Right lobe of liver (tissue), 6 donors: ENCODE measurements at regions not wholly inside any gene's neighbourhood (a gene's known extent, or its start where the extent isn't known, plus 50 kb on each side); places are given as distances from the start of the nearest gene placed in this dataset.

Source experiments
- ATAC-seq, 4 donors: fragments of 200-7000 bp; cut with Tn5 transposase; one replicate each; pipeline ENCODE4 v1.9.1; 2020; ENCODE audit warnings: mild to moderate bottlenecking in 4 of 4, moderate library complexity in 4 of 4
- DNase-seq, 3 donors: peaks; one replicate each; pipeline ENCODE4 v3.0.0-alpha.2; 2020
- H3K27ac ChIP-seq, 3 donors: fragments of 200-600 bp; one replicate each; pipeline ENCODE4 v1.8.0; 2022
- H3K27me3 ChIP-seq, 2 donors: fragments of 200-600 bp; one replicate each; pipeline ENCODE4 v1.8.0; 2022
- H3K36me3 ChIP-seq, 4 donors: fragments of 200-600 bp; sonication (generic) in 1 of 4; one replicate each; pipeline versions ENCODE4 v1.5.1 to v1.8.0; 2017 to 2022; ENCODE audit warnings: control low read depth in 1 of 4
- H3K4me1 ChIP-seq, 4 donors: fragments of 200-600 bp; sonication (generic) in 1 of 4; one replicate each; pipeline versions ENCODE4 v1.5.1 to v1.8.0; 2017 to 2022; ENCODE audit warnings: control low read depth in 1 of 4
- H3K4me3 ChIP-seq, 3 donors: fragments of 200-600 bp; one replicate each; pipeline ENCODE4 v1.8.0; 2022
- H3K9me3 ChIP-seq, 4 donors: fragments of 200-600 bp; sonication (generic) in 1 of 4; one replicate each; pipeline versions ENCODE4 v1.5.1 to v1.8.0; 2017 to 2022; ENCODE audit warnings: control low read depth in 1 of 4
- POLR2A ChIP-seq: fragments of 450-650 bp; IDR thresholded peaks from one replicate; pipeline ENCODE4 v1.6.1; 2017; ENCODE audit warnings: antibody characterized with exemption, mild to moderate bottlenecking
- WGBS: methylation state at CpG from one replicate; pipeline ENCODE4 v1.1.6; 2018; ENCODE audit warnings: low coverage, low lambda C conversion rate; ENCODE audit not compliant: insufficient coverage; ENCODE audit errors: missing lambda C conversion rate; 5-methylcytosine and 5-hydroxymethylcytosine counted together
- intact Hi-C, 2 donors: fragments of 100-400 bp; cut with DNase I; formaldehyde crosslinking; loops; one replicate each; pipeline versions ENCODE4 v1.11.2 to v1.14.1; 2022
- TF ChIP-seq, protein P1 (sequence below), 4 donors: fragments of 200-600 bp in 3 of 4; fragments of 450-650 bp in 1 of 4; IDR thresholded peaks; one replicate each; pipeline versions ENCODE4 v1.5.1 to v1.8.0; 2016 to 2022; ENCODE audit warnings: antibody characterized with exemption in 4 of 4, mild to moderate bottlenecking in 2 of 4
- donor health status: DM: no; HTN: yes; CAD: no.
- donor health status: DM: no; HTN: no; CAD: no.
- donor health status: DM: no; HTN: no; CAD: no.
- donor health status: DM: no; HTN: yes; CAD: no.
- donor health status: DM: no; HTN: yes; CAD: no.

DNA sequence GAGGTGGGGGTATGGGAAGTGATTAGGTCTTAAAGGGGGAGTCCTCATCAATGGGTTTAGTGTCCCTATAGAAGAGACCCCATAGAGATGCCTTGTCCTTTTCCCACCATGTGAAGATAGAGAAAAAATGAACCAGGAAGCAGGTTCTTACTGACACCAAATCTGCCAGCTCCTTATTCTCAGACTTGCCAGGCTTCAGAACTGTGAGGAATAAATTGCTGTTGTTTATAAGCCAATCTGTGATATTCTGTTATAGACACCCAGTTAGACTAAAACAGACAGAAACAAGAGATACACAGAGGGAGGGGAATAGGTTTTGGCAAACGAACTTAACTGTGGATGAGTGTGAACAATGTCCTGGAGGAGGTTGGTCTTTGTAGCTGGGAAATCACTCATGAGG is 381.4 kb downstream of the ADRA2A start:
- WGBS = 38% methylated on average over 1 of the region's 1 CpG
- TF ChIP-seq, protein P1, sequence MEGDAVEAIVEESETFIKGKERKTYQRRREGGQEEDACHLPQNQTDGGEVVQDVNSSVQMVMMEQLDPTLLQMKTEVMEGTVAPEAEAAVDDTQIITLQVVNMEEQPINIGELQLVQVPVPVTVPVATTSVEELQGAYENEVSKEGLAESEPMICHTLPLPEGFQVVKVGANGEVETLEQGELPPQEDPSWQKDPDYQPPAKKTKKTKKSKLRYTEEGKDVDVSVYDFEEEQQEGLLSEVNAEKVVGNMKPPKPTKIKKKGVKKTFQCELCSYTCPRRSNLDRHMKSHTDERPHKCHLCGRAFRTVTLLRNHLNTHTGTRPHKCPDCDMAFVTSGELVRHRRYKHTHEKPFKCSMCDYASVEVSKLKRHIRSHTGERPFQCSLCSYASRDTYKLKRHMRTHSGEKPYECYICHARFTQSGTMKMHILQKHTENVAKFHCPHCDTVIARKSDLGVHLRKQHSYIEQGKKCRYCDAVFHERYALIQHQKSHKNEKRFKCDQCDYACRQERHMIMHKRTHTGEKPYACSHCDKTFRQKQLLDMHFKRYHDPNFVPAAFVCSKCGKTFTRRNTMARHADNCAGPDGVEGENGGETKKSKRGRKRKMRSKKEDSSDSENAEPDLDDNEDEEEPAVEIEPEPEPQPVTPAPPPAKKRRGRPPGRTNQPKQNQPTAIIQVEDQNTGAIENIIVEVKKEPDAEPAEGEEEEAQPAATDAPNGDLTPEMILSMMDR (IDR thresholded peaks at IDR 0.05) = no peak
- no peak for TF ChIP-seq POLR2A

DNA sequence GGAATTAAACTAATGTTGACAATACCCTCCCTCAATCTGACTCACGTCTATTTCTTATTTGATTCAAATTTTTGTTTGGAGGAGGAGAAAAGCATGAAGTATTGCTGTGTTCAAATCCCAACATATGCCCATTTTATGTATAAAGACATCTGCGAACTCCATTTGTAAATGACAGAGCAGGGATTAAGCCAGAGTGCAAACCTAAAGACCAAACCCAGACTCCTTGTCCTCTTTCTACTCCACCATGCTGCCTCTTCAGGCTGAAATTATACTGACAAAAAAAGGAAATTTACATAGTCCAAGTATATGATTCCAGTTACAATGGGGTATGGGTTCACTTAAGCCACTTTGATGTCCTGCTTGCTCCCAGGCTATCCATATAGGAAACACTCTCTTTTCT is 383.1 kb downstream of the ADRA2A start:
- Histone ChIP-seq H3K4me1 (peaks cover 0 to 7% (median 0%) of the 10 kb centered on the region in 4 donors), H3K4me3 (no peak overlapping the region), H3K9me3 (no peaks in the 10 kb centered on the region), H3K27me3 (no peaks in the 10 kb centered on the region), H3K36me3 (no peaks in the 10 kb centered on the region), H3K27ac (no peak overlapping the region)
- TF ChIP-seq, protein P1 (IDR thresholded peaks at IDR 0.05) = no peak
- no peak for TF ChIP-seq POLR2A
- no peak for DNase-seq
- ATAC-seq = no peak
- intact Hi-C loops = no loop called here
- 71% methylated on average over 2 of the region's 2 CpGs for WGBS

More for the DNA sequence above, 381.4 kb downstream of the ADRA2A start:
- H3K36me3 ChIP-seq = no peaks in the 10 kb centered on the region
- no peak overlapping the region for H3K27ac ChIP-seq
- ATAC-seq (no peak), DNase-seq (no peak)
- H3K4me3 ChIP-seq = no peak overlapping the region
- peaks cover 0 to 7% (median 0%) of the 10 kb centered on the region in 4 donors for H3K4me1 ChIP-seq
- no peaks in the 10 kb centered on the region for H3K9me3 ChIP-seq
- H3K27me3 ChIP-seq = no peaks in the 10 kb centered on the region
- intact Hi-C loops = no loop called here

DNA sequence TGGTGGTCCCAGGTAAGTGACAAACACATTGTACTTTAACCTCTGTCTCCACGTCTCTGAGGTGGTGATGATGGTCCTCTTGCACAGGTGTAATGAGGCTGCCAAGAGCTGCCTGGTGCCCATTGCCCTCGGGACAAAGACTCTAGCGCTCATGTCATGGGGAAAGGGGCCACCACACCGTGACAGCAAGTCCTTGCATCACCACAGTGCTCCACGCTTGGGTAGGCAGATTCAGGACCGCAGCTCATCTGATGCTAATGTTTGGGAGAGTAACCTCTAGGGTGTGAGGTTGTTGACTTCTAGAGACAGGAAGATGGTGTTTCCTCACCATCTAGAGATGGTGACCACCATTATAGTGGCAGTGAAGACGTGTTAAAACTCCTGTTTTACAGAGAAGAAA is 395.6 kb downstream of the ADRA2A start:
- Histone ChIP-seq H3K4me3 (no peak overlapping the region), H3K27me3 (no peaks in the 10 kb centered on the region), H3K27ac (no peak overlapping the region), H3K4me1 (peaks cover 0 to 6% (median 3%) of the 10 kb centered on the region in 4 donors), H3K9me3 (no peaks in the 10 kb centered on the region), H3K36me3 (no peaks in the 10 kb centered on the region)
- WGBS = 32% methylated on average over 7 of the region's 7 CpGs
- ATAC-seq (no peak), DNase-seq (no peak)
- TF ChIP-seq POLR2A = no peak
- intact Hi-C loops = no loop called here

DNA sequence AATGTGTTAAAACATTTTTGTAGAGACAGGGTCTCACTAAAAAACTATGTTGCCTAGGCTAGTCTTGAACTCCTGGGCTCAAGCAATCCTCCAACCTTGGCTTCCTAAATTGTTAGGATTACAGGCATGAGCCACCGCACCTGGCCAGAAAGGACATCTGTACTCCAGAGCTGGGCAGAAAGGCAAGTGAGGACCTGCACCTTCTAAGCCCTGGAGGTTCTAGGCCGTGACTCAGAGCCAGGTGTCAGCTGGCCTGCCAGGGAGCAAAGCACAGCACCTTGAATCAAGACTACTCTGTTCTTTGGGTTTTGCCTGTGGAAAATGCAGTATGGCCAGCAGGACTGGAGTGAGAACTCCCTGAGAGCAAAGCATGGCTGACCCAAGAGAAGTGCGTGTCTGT is 396.5 kb downstream of the ADRA2A start:
- DNase-seq (no peak), ATAC-seq (no peak)
- TF ChIP-seq, protein P1 (IDR thresholded peaks at IDR 0.05) = no peak
- no peak for TF ChIP-seq POLR2A
- no peak overlapping the region for H3K27ac ChIP-seq
- WGBS = 61% methylated on average over 3 of the region's 3 CpGs
- no peak overlapping the region for H3K4me3 ChIP-seq
- no peaks in the 10 kb centered on the region for H3K27me3 ChIP-seq
- H3K36me3 ChIP-seq = no peaks in the 10 kb centered on the region
- no peaks in the 10 kb centered on the region for H3K9me3 ChIP-seq
- peaks cover 0 to 6% (median 3%) of the 10 kb centered on the region in 4 donors for H3K4me1 ChIP-seq
- intact Hi-C loops = no loop called here

DNA sequence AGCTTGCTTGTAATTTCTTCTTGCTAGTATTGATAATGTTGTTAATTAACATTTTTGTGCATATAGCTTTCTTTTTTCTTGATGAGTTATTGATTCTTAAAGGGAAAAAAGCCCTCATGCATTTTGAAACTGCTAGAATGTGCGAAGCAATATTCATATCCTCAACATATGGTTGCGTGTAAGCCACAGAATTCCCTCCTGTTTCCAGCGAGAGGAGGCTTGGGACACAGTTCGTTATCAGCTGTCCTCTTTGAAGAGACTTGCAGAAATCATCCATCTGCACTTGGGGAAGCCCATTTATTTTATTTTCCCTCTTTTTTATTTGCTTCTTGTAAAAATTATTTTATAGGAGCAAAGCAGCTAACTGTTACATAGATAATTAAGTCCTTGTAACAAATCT is 398.0 kb downstream of the ADRA2A start:
- H3K9me3 ChIP-seq = no peaks in the 10 kb centered on the region
- no peaks in the 10 kb centered on the region for H3K27me3 ChIP-seq
- H3K36me3 ChIP-seq = no peaks in the 10 kb centered on the region
- TF ChIP-seq, protein P1 (IDR thresholded peaks at IDR 0.05) = no peak
- TF ChIP-seq POLR2A = no peak
- H3K27ac ChIP-seq = no peak overlapping the region
- intact Hi-C loops = no loop called here
- ATAC-seq = no peak
- H3K4me3 ChIP-seq = no peak overlapping the region
- H3K4me1 ChIP-seq = peaks cover 0 to 6% (median 3%) of the 10 kb centered on the region in 4 donors
- DNase-seq = no peak
- 77% methylated on average over 4 of the region's 4 CpGs for WGBS
